GM12873 (cell line): ENCODE measurements at regions not wholly inside any gene's neighbourhood (a gene's known extent, or its start where the extent isn't known, plus 50 kb on each side); places are given as distances from the start of the nearest gene placed in this dataset.

Source experiments
- CTCF ChIP-seq: IDR thresholded peaks from 2 replicates; pipeline ENCODE4 v1.5.1; 2012; ENCODE audit warnings: low read depth, mild to moderate bottlenecking, moderate library complexity, low read length, control low read depth; ENCODE audit not compliant: insufficient read depth; ENCODE audit errors: missing control alignments

- TF ChIP-seq CTCF: no peak
These were observed 407.5 kb upstream of the THBS1 start for GRCh38 chr15:39173426-39173825.

GRCh38 chr15:39174332-39174731 lies 406.5 kb upstream of the THBS1 start:
- TF ChIP-seq CTCF: no peak

- no peak for TF ChIP-seq CTCF
These were observed 404.8 kb upstream of the THBS1 start for GRCh38 chr15:39176030-39176429.

- no peak for TF ChIP-seq CTCF
These were observed 403.3 kb upstream of the THBS1 start for GRCh38 chr15:39177561-39177960.

GRCh38 chr15:39180030-39180429 lies 400.8 kb upstream of the THBS1 start:
- no peak for TF ChIP-seq CTCF

GRCh38 chr15:39180483-39180933 lies 400.4 kb upstream of the THBS1 start:
- no peak for TF ChIP-seq CTCF

GRCh38 chr15:39181056-39181747 lies 399.7 kb upstream of the THBS1 start:
- no peak for TF ChIP-seq CTCF
